ENCODE measurements at regions not wholly inside any gene's neighbourhood (a gene's known extent, or its start where the extent isn't known, plus 50 kb on each side); places are given as distances from the start of the nearest gene placed in this dataset.

GRCh38 chr6:125670568-125670967 lies 78.9 kb upstream of the HEY2 start:
- no peak for TF ChIP-seq CTCF (IDR thresholded peaks at IDR 0.05; ENCODE audit: low read depth, low read length)
- TF ChIP-seq EZH2phosphoT487 (IDR thresholded peaks at IDR 0.05; ENCODE audit: low read depth), result no peak

Data from OCI-LY3 (cell line).